NCI-H2029 (cell line): ENCODE measurements at regions not wholly inside any gene's neighbourhood (a gene's known extent, or its start where the extent isn't known, plus 50 kb on each side); places are given as distances from the start of the nearest gene placed in this dataset.

Source experiments
- DNase-seq: peaks from one replicate; lab custom pipeline; 2025; lab: John Stamatoyannopoulos, UW

DNA sequence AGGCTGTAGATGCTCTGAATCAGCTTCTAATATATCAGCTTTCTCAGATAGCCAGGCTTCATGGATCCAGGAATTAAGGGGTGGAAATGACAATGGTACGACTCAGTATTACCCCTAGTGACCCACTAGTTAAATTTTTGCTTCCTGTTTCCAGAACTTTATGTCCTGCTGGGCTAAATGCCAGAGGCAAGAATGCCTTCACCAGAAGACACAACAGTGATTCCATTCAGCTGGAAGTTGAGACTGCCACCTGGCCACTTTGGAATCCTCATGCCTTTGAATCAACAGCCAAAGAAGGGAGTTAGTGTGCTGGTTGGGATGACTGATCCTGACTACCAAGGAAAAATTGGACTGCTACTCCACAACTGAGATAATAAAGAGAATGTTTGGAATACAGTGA is 239.1 kb downstream of the ASXL3 start:
- no peak for DNase-seq

GRCh38 chr18:33814546-33814945 is 236.5 kb downstream of the ASXL3 start:
- DNase-seq = no peak

GRCh38 chr18:33812186-33812585 is 234.2 kb downstream of the ASXL3 start:
- DNase-seq = no peak

- DNase-seq = peak; percentile 51
Measured at GRCh38 chr18:33805592-33805991, 227.6 kb downstream of the ASXL3 start.

- DNase-seq = peak; percentile 53
Measured at GRCh38 chr18:33804258-33804657, 226.2 kb downstream of the ASXL3 start.

- DNase-seq = no peak
Measured at GRCh38 chr18:33803636-33804035, 225.6 kb downstream of the ASXL3 start.

DNA sequence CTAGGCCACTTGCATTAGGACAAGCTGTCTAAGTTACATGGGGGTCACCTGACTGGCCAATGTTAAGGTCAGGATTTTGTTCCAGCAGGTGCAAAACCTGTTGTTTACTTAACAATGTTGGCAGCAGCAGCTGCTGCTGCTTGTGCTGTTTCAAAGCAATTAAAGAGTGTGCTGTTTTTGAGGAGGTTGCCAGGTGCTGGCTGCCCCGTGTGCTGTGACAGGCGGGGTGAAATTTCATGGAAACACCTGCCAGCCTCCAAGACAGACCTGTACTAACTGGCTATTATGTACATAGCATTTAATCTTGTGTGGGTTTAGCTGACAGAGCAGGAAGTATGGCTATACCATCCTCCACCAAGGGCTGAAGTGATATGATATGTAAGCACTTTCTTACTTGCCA is 224.9 kb downstream of the ASXL3 start:
- DNase-seq = peak; percentile 98
